ENCODE measurements at regions not wholly inside any gene's neighbourhood (a gene's known extent, or its start where the extent isn't known, plus 50 kb on each side); places are given as distances from the start of the nearest gene placed in this dataset.

DNA sequence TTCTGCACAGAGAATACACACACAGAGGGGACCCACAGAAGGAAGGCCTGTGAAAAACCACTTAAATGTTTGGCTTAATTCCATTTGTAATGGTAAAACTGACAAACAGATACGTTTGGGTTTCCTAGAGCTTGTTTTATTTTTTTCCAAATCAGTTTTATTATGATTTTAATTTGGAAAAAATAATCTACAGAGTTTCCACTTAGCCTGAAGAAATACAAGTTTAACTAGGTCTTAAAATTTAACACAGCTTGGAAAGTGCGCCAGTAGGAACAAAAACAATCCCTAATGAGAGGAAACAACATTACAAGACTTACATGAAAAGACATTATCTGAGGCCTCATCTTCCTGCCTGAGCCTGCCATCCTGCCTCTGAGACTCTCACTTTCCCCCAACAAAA is 58.5 kb upstream of the CARD11 start:
- TF ChIP-seq, protein P1, sequence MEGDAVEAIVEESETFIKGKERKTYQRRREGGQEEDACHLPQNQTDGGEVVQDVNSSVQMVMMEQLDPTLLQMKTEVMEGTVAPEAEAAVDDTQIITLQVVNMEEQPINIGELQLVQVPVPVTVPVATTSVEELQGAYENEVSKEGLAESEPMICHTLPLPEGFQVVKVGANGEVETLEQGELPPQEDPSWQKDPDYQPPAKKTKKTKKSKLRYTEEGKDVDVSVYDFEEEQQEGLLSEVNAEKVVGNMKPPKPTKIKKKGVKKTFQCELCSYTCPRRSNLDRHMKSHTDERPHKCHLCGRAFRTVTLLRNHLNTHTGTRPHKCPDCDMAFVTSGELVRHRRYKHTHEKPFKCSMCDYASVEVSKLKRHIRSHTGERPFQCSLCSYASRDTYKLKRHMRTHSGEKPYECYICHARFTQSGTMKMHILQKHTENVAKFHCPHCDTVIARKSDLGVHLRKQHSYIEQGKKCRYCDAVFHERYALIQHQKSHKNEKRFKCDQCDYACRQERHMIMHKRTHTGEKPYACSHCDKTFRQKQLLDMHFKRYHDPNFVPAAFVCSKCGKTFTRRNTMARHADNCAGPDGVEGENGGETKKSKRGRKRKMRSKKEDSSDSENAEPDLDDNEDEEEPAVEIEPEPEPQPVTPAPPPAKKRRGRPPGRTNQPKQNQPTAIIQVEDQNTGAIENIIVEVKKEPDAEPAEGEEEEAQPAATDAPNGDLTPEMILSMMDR (optimal IDR thresholded peaks at IDR 0.05 in 1 of 3, IDR thresholded peaks at IDR 0.05 in 1 of 3, conservative IDR thresholded peaks at IDR 0.05 in 1 of 3; ENCODE audit: extremely low read depth in 1 of 3, insufficient read depth in 2 of 3, low read length in 3 of 3), result no peak
- no peak for TF ChIP-seq EZH2 (IDR thresholded peaks at IDR 0.05; ENCODE audit: low read length)

Measured in keratinocyte (primary cell).